NOMO-1 (cell line): ENCODE measurements at regions not wholly inside any gene's neighbourhood (a gene's known extent, or its start where the extent isn't known, plus 50 kb on each side); places are given as distances from the start of the nearest gene placed in this dataset.
"Not testable (repeated sequence)": the region's sequence is repeated elsewhere in the genome, so short reads cannot be mapped to it uniquely, and the experiment has no call there.

Experiments
- DNase-seq, 2 experiments: peaks; one replicate each; lab custom pipeline; 2025; ENCODE audit not compliant: unreplicated experiment in 2 of 2; lab: John Stamatoyannopoulos, UW

DNA sequence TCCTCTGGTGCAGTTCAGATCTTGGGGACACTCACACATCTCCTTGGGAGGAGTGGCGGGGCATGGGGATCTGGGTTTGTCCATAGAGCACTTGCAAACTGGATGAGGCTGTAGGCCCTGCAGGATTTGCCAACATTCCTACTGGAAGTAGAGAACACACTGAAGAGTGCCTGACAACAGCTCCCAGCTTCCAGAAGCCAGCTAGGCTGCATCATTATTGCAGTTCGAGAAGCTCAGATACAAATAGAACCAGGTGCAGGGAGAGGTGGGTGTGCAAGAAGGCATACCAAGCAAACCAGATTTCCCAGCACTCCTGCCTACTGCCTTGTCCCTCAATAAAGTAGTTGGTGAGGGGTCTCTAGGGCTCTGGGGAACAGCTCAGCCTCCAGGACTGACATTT is 52.5 kb downstream of the RHOB start:
- no peak for DNase-seq

- DNase-seq, result peak; percentile 79 to 83
Observed at GRCh38 chr2:20501974-20502373, 55.1 kb downstream of the RHOB start.

DNA sequence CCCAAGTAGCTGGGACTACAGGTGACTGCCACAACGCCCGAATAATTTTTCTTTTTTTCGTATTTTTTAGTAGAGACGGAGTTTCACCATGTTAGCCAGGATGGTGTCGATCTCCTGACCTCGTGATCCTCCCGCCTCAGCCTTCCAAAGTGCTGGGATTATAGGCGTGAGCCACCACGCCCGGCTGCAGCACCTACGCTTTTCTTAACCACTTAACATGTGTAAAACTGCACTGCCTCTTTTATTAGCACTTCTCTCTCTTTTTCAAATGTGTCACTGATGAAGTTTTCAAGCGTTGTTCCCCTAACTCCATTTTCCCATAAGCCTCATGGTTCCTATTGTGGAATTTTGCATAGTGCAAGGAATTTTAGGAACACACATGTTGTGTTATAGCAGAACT is 55.6 kb downstream of the RHOB start:
- not testable (repeated sequence) for DNase-seq

DNA sequence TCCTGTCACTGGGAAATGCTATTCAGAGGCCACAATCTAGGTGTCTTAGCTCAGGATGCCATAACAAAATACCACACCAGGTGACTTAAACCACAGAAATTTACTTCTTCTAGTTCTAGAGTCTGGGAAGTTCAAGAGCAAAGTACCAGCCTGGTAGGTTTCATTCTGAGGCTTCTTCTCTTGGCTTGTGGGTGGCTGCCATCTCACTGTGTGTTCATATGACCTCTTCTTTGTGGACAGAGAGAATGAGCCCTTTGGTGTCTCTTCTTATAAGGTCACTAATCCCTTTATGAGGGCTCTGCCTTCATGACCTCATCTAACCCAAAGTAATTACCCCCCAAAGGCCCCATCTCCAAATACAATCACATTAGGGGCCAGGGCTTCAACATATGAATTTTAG is 57.3 kb downstream of the RHOB start:
- DNase-seq, result no peak

- no peak for DNase-seq
Observed at GRCh38 chr2:20506201-20506685, 59.4 kb downstream of the RHOB start.

DNA sequence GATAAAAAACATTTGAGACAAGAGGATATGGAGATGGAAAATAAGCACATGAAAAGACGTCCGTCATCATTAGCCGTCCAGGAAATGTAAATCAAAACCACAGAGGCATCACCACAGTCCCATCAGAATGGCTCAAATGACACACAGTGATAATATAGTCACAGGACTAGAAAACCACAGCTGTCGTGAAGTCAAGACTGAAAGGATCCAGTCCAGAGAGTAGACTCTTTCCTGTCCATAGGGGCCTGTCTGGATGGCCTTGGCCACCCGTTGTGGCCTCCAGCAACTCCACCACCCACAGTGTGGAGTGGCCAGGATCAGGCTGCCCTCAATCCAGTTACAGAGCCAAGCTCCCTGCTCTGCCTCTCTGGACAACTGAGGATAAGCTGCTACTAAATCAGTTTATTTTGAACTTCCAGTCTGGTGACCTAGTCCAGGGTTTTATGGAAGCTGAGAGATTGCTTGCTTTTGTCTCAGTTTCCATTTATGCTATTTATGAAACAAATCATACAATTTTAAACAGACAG is 60.4 kb downstream of the RHOB start:
- DNase-seq, result no peak

- no peak for DNase-seq
Observed at GRCh38 chr2:20507711-20508110, 60.8 kb downstream of the RHOB start.

DNA sequence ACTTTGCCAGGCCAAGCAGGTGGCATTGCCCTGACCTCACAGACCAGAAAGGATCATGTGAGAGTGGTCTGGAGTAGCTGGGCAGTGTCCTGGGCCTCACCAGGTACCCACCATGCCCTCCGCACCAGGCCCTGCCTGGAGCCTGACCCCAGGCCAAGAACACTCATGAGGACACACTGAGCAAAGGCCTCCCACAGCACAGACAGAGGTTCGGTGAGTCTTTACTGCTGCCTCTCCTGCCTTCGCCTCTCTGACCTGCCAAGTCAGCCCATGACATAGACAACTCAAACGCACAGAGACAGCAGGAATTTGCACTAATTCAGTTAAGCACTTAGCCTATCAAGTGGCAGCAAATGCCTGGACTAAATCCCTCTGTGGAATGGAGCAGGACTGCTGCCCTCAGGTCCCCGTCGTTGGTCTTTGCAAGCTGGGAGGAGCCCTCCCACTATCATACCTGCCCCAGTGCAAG is 62.5 kb downstream of the RHOB start:
- DNase-seq, result no peak

DNA sequence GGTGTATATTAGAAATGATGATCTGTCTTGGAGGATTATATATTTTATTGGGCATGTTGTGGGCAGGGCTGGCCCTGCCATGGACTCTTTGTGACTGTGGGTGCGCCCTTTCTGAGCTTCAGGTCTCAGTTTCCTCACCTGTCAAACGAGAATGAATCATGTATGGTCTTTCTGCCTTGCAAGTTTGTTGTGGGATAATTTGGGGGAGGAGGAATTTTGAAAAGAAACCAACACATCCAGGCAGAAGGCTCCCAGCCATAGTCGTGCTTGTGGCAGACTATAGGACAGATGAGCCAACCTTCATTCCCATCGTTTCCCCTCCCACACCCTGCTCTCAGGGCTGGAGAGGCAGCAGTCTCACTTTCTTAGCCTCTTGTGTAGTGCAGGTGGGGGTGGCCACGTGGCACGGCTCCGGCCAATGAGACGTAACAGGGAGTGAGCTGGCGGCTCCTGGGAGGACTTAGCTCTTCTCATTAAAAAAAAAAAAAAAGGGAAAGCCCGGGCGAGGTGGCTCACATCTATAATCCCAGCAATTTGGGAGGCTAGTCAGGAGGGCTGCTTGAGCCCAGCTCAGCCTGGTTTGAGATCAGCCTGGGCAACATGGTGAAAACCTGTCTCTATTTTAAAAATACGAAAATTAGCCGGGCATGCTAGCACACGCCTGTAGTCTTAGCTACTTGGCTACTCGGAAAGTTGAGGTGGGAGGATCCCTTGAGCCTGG is 63.1 kb downstream of the RHOB start:
- no peak for DNase-seq

GRCh38 chr2:20511130-20511529 is 64.3 kb downstream of the RHOB start:
- DNase-seq, result no peak

- DNase-seq, result no peak
Observed at GRCh38 chr2:20512061-20512605, 65.3 kb downstream of the RHOB start.

GRCh38 chr2:20513946-20514345 is 67.1 kb downstream of the RHOB start:
- no peak for DNase-seq

- no peak for DNase-seq
Observed at GRCh38 chr2:20514596-20515269, 67.9 kb downstream of the RHOB start.

DNA sequence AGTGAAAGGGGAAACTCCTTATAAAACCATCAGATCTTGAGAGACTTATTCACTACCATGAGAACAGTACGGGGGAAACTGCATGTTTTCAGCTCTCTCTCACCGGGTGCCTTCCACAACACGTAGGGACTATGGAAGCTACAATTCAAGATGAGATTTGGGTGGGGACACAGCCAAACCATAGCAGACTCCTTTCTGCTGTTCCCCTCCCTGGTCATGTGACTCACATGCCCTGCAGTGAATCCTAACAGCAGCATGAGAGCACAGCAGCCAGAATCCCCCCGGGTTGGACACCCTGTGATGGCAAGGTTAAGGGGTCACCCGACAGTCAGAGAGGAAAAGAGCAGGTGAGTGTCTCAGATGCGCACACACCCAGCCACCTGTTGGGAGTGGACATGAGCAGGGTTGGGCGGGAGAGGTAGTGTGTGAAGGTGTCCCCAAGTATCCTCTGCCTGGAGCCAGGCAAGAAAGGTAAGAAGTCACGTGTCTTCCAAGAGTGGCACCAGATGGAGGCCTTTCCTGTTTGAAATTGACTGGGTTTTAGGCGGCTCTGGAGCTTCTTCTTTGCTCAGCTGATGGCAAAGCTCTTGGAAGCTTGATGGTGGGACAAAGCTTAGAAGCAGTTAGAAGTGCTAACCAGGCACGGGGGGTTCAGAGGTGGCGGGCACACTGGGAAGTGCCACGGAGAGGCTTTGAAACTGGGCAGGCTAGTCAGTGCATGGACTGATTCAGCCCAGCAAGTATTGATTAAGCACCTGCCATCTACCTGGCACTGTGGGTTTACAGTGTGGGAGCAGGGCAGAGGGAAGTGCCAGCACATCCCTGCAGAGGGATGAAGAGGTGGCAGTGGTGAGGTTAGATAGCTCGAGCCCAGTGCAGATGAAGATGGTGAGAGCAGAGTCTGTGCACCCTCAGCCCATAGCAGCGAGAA is 68.7 kb downstream of the RHOB start:
- DNase-seq, result no peak

- DNase-seq, result no peak
Observed at GRCh38 chr2:20516291-20516645, 69.4 kb downstream of the RHOB start.

DNA sequence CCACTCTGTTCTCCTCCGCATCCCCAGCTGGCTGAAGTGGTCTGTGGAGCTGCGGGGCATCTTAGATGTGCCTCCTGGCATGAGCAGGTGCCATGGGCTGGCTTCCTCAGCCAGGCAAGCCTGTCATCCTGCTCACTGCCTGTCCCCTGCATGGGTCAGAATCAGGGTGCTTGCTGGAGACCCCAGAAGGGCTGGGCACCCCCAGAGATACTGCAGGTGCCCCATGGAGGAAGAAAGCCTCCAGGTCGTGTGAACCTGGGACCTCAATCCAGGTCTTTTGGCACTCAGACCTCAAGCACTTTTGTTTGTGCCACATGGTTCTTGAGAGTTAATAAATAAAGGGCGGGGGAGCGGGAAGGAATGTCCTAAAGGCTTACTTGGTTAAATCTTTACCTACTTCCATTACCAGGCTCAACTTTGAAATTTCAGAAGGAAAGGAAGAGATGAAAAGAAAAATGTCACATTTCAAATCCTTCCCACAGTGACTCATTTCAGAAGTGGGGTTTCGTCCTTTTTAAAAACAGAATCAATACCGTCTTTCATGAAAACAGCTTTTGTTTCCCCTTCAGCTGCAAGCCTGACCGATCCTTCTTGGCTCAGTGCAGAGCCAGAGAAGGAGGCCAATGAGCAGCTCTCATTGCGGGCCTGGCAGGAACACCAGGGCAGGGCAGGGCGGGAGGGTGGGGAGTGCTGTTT is 69.9 kb downstream of the RHOB start:
- DNase-seq, result no peak

DNA sequence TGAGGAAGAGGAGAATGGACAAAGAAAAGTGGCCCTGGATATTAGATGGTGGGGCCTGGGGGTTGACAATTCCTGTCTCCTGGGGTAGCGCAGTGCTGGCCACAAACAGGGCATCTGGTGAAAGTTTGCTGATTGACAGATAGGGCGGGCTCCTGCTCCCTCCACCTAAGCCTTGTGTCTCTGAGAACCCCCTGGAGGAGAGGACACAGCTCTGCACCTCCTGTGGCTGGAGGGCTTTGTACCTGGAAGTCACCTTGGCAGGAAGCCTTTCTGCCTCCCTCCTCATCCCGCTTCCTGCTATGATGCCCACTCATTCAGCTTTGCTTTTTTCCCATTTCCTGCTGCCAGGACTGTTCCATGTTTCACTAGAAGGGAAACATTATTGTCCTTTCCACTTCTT is 72.4 kb downstream of the RHOB start:
- DNase-seq, result no peak

DNA sequence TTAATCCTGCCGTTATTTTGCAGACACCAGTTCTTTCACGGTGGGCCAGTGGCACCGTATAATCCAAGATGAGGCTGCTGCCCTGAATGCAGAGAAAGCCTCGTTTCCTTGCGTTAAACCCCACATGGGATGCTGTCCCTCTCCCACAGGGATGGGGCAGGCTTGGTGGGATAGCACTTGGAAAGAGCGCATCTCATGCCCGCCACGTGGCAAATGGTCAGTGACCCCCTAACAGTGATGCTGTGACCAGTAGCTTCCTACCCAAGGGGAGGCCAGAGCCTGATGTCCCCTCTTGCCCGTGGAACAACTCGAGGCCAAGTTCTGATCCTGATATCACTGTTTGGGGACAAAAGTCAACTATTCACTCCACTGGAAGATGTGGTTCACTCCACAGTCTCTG is 73.3 kb downstream of the RHOB start:
- no peak for DNase-seq

DNA sequence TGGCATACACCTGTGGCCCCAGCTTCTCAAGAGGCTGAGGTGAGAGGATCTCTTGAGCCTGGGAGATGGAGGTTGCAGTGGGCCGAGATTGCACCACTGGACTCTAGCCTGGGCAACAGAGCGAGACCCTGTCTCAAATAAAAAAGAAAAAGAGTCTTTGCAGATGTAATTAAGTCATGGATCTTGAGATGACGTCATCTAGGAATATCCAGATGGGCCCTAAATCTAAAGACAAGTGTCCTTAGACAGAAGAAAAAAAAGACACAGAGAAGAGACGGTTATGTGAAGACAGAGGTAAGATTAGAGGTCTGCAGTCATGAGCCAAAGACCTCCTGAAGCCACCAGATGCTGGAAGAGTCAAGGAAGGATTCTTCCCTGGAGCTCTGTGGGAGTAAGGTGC is 74.3 kb downstream of the RHOB start:
- no peak for DNase-seq

DNA sequence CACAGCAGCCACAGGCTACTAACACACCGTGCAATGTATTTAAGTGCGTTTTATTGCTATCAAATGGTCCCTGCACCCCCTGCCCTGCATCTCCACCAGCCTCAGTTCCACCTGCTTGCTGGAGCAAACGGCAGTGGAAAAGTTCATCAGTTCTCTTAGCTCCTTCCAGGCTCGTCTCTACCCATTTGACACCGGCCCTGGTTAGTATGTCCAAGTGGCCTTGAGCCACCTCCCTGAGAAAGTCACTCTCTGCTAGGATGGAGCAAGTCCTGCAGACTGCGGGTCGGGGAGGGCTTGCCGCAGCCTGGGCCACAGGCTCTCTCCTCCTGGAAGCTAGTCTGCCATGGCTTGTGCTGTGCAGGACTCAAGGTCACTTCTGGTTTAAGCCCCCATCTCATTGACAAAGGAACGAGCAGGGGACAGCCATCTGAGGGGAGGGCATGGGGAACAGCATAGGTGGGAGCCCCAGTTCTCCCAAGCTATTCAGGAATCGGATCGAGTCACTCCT is 74.9 kb downstream of the RHOB start:
- DNase-seq, result no peak
